Activated naive CD4-positive, alpha-beta T cell treated with anti-CD3 and anti-CD28 coated beads, Interleukin-2, amount 50 U/mL, for 16 hours (primary cell): ENCODE measurements at regions not wholly inside any gene's neighbourhood (a gene's known extent, or its start where the extent isn't known, plus 50 kb on each side); places are given as distances from the start of the nearest gene placed in this dataset.
"Not testable (repeated sequence)": the region's sequence is repeated elsewhere in the genome, so short reads cannot be mapped to it uniquely, and the experiment has no call there.

ENCODE experiments used
- DNase-seq: peaks from one replicate; pipeline ENCODE4 v3.0.0-alpha.2; 2020

DNA sequence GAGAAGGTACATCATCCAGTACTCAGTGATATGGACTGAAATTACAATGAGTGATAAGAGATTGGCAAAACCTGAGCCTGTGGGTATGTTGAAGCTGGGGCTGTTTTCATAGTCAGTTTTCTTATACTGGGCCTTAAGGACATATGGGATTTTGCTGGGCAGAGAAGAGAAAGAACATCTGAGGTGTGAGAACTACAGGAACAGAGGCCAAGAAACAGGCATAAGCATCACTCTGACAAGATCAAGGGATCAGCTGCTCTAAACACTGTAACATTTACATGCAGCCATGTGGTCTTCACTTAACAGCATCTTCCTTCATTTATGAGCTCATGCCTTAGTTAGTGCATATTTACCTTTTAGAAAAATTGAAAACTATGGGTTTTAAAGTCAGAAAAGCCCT lies 220.0 kb downstream of the TRIM36 start:
- DNase-seq = no peak

DNA sequence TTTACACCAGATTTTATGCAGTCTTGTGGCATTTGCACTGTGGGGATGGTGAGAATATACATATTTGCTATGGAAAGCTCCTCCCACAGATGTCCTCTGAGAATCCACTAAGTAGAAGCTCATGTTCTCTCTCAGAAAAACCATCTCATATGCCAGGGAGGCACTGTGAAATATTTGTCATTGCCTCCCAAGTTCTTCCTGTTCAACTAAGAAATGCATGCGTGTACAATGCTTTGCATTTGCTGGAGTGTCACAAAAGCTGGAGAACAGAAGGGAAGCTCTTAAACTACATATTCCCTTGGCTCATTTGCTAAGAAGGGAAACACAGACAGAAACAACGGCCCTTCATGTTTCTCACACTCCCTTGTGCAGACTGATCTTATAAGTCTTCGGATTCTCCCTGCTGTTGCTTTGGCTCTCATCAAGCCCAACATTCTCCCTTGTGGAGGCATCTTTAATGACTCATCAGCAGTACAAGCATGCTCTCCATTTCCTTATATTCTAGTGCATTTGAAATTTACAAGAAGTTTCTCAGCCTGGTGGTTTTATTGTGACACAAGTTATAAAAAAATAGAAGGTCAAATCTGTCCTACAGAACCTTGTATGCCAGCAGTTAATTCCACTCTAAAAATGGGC lies 220.6 kb downstream of the TRIM36 start:
- DNase-seq = no peak

DNA sequence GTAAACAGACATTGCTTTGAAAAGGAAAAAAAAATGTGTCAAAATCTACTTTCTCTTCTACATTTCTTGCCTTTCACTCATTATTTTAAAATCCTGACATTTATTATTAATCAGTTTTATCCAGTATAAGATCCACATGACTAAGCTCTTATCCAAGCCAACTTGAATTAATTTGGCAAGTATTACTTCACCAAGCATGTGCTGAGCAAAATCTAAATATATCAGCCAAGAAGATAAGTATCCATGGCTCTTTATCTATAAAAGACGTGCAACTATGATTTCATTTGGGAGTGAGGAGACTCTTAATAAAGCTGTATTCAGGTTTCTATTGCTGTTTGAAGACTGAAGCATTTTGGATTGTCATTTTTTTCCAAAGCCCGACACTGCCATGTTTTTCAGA lies 221.3 kb downstream of the TRIM36 start:
- DNase-seq = no peak

DNA sequence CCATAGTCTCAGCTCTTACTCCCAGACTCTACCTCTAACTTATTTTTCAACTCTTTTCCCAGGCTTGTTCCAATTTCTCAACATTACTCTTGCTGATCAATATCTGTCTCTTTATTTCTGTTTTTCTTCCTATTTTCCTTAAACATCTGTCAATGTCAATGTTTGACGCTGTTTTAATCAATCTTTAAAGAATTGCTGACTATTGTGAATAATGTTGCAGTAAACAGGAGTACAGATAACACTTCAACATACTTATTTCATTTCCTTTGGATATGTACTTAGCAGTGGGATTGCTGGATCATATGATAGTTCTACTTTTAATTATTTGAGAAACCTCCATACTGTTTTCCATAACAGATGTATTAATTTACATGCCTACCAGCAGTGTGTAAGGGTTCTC lies 229.0 kb downstream of the TRIM36 start:
- no peak for DNase-seq

DNA sequence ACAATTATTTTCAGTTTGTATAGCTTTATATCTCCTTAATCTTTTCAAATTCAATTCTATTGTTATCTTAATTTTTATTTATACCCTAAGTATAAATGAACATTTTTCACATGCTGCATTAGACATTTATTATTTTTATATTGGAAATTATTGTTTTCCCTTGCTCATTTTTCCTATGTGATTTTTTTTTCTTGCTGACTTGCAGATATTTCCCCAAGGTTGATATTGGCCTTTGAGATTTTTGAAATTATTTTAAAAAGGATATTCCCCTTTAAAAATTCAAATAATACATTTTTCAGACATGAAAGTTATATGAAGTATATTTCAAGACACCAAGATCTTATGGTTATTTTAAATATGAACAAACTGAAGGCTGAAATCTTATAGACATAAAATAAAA lies 234.2 kb downstream of the TRIM36 start:
- no peak for DNase-seq

DNA sequence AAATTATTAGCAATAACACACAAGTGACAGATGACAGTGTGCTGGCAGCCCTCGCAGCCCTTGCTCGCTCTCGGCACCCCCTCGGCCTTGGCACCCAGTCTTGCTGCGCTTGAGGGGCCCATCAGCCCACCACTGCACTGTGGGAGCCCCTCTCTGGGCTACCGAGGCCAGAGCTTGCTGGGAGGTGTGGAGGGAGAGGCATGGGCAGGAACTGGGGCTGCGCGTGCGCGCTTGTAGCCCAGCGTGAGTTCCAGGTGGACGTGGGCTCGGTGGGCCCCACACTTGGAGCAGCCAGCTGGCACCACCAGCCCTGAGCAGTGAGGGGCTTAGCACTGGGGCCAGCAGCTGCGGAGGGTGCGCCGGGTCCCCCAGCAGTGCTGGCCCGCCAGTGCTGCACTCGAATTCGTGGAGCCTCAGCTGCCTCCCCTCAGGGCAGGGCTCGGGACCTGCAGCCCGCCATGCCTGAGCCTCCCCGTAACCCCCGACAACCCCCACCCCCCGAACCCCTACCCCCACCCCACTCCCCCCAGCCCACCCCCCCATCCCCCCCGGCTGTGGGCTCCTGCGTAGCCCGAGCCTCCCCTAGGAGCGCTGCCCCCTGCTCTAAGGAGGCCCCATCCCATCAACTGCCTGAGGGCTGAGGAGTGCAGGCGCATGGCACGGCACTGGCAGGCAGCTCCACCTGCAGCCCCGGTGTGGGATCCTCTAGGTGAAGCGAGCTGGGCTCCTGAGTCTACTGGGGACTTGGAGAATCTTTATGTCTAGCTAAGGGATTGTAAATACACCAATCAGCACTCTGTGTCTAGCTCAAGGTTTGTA lies 240.9 kb downstream of the TRIM36 start:
- no peak for DNase-seq

DNA sequence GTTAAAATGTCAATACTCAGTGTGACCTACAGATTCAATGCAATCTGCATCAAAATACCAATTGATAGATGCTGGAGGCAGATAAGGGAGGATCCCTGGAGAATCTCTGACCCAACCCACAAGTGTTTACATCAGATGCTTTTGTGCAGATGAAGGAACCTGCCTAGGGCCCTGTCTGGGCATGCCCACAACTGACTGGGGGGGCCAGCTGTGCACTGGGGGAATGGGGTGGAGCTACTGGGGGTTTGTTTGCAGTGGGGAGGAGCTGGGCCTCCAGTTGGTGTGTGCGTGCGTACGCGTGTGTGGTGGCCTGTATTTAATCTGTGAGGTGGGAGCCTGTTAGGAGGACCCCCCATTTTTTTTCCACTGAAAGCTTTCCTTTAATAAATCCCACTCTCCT lies 244.9 kb downstream of the TRIM36 start:
- DNase-seq = no peak

DNA sequence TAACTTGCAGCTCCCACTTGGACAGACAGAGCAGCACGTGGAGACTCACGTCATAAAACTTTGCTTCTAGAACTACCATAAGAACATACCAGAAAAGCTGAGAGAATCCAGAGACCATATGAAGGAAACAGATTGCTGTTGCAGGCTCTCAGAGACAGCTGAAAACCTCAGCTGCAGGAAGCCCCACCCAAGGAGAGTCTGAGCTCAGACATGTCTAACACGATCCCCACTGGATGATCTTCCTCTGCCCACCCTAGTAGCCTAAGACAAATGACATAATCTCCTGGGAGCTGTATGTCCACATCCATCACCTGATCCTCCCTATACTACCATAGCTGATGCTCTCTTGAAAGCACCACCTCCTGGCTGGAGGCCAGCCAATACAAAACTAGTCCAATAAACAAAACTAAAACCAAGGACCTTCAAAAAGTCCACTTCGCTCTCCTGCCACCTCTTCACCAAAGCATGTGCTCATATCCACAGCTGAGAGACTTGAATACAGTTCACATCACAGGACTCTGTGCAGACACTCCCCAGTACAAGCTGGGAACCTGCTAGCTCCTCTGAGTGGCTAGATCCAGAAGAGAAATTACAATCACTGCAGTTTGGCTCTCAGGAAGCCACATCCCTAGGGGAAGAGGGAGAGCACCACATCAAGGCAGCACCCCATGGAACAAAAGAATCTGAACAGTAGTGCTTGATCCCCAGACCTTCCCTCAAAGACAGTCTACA lies 257.4 kb downstream of the TRIM36 start:
- DNase-seq = no peak

DNA sequence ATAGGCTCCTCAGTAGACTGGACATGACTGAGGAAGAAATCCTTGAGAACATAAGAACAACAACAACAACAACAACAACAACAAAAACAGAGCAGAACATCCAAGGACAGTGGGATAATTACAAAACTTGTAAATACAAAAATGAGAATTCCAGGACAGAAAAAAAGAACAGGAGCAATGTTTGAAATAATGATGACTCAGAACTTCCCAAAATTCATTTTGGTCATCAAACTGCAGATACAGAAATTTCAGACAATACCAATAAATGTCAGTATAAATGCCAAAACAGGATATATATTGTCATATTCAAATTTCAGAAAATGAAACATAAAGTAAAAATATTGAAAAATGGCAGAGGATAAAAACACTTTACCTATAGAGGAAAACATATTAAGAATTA lies 259.0 kb downstream of the TRIM36 start:
- DNase-seq = no peak

DNA sequence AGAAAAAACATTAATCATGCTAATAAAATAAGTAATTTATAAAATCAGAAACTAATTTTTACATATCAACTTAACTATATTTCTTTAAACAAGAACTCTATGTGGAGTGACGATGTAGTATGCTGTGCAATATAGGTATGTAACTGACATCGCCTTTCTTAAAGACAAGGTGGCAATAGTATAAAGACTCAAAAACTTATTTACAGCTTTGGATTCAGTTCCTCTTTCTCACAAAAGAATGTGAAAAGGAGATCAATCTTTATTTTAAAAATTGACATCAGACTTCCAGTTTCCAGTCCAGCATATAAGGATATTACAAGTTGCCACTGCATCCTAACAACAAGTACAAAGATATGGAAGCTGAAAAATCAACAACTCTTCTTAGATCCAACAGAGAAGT lies 260.3 kb downstream of the TRIM36 start:
- DNase-seq = no peak

DNA sequence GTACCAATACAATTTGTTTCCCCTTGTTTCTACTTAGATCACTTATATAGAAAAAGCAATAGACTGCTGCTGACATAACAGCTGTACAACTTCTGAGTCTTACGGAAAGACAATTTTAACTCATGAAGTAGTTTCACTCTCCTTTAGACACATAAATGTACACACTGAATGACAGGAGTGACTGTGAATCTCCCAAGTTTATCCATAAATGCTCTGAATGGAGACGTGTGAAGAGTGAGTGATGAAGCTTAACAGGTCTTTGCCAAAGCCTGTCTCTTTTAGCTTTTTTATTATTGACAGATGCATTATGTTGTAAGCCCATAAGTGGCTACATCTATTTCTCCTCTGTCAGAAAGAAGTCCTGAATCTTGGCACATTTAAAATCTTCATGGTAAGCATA lies 265.9 kb downstream of the TRIM36 start:
- DNase-seq = no peak

DNA sequence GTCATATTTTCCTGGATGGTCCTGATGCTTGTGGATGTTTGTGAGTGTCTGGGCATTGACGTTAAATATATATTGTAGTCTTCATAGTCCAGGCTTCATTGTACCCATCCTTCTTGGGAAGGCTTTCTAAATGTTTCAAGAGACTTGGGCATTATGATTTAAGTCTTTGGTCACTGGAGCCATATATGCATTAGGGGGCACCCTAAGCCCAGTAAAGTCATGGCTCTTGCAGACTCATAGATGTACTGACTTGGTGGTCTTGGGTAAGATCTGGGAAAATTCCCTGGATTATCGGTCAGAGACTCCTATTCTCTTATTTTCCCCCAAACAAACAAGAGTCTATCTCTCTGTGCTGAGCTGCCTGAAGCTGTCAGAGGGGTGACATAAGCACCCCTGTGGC lies 271.1 kb downstream of the TRIM36 start:
- DNase-seq = no peak

DNA sequence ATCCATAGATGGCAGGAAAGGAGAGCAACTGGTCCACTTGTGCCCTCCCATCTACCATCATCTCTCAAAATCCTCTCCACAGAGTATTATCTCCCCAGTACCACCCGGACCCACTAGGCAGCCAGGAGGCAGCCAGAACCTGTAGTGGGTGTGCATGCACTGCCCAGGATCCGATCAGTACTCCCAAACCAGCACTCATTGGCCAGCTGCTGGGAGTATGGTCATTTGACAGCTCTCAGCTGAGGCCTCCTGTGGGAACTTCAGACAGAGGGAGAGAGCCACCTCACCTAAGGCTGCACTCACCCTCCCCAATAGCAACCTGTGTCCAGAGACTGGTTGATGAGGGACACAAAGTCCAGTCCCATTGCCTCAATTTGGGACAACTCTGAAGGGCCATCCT lies 286.0 kb downstream of the TRIM36 start:
- no peak for DNase-seq

DNA sequence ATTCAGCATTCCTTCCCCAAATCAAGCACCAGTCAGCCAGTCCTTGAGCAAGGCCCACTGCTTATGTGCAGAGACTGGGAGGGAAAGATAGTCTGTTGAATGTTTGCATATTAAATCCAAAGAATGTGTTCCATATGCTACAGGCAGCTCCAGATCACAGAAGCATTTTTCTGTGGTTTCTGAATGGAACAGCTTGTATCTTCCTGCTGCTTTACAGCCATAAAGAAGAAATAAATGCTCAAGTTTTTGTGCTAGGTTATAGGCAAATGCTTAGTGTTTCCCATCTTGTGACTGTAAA lies 310.3 kb downstream of the TRIM36 start:
- DNase-seq = no peak

DNA sequence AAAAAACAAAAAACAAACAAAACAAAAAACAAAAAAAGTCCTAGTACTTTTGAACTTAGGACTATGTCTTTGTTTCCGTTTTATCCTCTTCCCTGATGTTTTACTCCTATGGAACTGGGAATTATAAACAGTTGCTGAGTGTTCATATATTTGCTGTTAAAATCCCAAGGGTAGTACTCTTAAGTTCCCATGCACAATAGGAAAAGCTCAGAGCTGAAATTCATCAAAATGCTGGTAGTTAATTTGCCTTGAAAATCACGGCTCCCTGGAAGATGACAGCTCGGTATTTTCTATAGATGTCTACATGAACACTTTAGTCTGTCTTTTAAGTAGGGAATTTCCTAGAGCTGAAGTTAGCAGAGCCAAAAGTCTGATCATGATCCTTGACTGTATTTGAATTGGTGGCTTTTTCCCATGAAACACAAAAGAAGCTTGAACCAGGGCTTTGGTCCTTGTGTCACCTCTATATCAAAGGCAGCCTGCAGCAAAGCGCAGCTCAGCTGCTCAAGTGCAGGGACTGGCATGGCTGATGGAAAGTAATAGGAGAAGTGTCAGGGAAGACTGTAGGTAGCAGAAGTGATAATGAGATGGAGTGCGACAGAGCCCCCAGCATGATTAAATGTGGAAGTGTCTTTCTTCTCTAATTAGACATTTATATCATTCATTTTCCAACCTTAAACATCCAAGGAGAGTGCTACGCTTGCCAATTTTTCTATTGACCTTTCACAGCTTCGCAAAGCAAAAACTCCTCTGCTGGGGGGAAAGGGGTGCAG lies 310.9 kb downstream of the TRIM36 start:
- DNase-seq = no peak

DNA sequence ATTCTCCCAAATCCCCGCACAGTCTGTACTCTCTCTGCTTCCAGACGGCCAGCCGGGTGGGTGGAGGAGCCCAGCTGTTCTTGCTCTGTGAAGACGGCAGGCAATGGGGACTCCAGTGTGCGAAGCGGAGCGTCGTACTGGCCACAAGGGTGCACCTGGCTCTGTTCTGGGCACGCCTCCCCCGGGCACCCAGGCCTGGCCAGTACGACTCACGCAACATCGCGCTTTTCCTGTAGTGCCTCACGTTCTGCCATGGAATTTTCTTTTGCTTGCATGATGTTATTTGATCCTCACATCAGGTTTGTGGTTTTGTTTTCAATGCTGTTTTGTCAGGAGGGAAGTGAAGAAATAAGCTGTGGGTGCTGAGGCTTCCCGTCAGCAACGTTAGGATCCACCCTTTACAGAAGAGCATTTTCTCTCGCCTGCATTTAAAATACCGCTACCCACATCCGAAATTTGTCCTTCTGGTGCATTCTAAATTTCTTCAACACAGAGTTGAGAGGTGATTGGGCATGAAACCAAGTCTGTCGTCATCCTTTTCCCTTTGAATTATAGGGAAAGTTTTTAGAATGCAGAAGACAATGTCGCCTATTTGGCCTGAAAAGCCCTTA lies 311.7 kb downstream of the TRIM36 start:
- no peak for DNase-seq

DNA sequence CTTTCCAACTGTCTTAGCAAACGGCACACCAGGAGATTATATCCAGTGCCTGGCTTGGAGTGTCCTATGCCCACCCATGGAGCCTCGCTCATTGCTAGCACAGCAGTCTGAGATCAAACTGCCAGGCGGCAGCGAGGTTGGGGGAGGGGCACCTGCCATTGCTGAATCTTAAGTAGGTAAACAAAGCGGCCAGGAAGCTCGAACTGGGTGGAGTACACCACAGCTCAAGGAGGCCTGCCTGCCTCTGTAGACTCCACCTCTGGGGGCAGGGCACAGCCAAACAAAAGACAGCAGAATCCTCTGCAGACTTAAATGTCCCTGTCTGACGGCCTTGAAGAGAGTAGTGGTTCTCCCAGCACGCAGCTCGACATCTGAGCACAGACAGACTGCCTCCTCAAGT lies 325.0 kb downstream of the TRIM36 start:
- not testable (repeated sequence) for DNase-seq

DNA sequence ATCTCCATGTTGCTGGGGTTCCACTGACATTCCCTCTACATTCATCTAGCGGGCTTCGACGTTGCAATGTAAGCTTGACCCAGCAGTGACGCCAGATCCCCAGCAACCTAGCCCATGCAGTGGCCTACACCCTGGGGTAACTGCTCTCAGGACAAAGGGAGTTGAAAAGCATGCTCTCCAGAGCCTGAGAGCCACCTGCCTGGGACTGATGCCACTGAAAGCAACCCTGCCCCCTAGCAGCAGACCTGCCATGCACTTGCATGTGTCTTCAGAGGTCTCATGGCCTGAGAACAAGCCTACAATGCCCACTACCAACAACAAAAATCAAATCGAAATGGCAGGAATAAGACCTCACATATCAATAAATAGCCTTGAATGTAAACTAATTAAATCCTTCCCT lies 330.3 kb downstream of the TRIM36 start:
- no peak for DNase-seq

DNA sequence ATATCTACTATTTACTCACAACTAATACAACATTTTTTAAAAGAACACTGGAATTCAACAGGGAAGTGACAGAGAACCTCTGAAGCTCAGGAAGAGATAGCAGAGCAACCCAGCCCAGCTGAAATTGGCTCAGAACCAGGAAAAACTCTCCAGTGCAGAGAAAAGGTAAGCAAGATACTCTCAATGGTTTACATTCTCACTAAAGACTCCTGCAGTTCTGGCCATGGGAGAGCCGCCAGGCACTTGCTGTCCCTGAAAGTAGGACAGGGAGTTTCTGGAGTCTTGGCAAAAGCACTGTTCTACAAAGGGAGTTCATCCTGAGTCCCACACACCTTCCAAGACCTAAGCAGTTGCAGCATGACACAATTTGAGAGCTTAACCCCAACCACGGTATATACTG lies 330.8 kb downstream of the TRIM36 start:
- no peak for DNase-seq

DNA sequence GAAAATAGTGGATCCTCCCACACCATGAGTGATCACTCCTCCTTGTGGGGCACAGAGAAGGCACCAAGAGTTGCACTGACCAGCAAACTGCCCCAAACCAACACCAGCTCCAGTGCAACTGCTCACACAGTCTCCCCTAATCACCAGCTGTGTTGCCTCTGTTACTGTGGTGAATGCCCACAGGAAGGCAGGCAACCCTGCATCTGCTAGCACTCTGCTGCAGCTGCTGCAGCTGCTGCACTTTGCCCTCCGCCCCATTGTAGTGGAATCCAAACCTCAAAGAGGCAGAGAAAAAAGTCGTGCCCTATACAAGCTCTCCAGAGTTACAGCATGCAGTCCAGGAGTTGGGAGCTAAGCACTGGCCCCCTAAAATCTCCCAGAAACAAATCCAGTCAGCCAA lies 339.6 kb downstream of the TRIM36 start:
- DNase-seq = no peak

DNA sequence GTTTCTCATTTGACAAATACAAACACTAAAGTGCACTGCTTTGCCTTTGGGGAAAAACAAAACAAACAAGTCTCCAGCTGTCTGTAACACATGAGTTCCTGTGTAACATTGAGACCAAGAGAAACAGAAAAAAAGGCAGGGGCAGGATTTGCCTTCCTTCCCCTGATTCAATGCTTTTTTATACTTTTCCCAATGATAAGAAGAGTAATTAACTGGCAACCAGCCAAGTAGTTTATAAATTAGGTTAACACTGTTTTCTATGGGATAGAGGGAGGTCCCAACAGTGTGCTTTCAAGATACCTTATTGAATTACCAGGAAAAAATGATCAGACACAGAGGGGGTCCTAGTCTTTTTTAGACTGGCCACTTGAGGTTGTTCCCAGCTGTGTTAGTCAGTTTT lies 346.8 kb downstream of the TRIM36 start:
- no peak for DNase-seq

DNA sequence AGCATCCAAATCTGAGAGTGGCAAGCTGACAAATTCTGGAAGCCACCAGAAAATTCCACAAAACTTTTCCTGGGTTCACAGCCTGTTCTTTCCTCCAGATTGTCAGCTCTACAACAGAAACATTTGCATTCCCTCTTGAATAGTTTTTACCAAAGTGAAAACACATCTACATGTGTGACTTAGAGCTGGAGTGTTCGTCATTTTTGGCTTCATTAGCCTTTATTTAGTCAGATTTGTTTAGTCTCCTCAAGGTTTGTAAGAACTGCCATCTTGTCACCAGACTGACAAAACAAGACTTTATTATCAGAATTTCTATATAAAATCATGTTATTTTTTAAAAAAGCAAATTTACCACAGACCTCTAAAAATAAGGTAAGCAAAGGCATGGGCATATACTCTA lies 347.3 kb downstream of the TRIM36 start:
- no peak for DNase-seq

DNA sequence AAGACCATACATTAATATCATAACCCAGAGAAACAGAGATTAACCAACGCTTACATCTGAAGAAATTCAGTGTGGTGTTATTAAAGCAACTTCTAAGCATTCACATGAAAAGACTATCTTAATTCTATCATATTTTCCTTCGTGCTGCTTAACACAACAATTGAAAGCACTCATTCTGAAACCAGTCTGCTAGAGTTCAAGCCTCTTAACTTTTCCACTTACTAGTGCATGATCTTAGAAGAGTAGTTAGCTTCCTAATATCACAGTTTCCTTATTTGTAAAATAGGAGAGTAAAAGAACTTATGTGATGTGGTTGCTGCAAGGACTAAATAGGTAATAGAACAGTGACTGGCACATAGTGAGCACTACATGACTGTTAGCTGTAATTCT lies 379.3 kb downstream of the TRIM36 start:
- no peak for DNase-seq
